ENCODE measurements at regions not wholly inside any gene's neighbourhood (a gene's known extent, or its start where the extent isn't known, plus 50 kb on each side); places are given as distances from the start of the nearest gene placed in this dataset.

- Histone ChIP-seq H3K36me3 (ENCODE audit: insufficient read depth, low read length) (no peaks in the 10 kb centered on the region), H3K27ac (no peak overlapping the region), H3K4me3 (no peak overlapping the region), H3K9ac (ENCODE audit: insufficient read length) (no peak overlapping the region), H3K9me3 (ENCODE audit: low read depth, low read length) (no peaks in the 10 kb centered on the region)
- TF ChIP-seq FOXP2 (optimal IDR thresholded peaks at IDR 0.05; ENCODE audit: control extremely low read depth, extremely low read length, insufficient read depth) = no peak
- TF ChIP-seq POLR2AphosphoS5 (IDR thresholded peaks at IDR 0.05; ENCODE audit: borderline replicate concordance, low read depth, low read length) = no peak
- TF ChIP-seq EZH2 (IDR thresholded peaks at IDR 0.05) = no peak
- no peak for DNase-seq (ENCODE audit: low read depth, low spot score)
Measured at GRCh38 chr14:22489244-22489545, 99.8 kb downstream of the DAD1 start.

- DNase-seq (ENCODE audit: low read depth, low spot score) = no peak
- Histone ChIP-seq H3K9ac (ENCODE audit: insufficient read length) (no peak overlapping the region), H3K36me3 (ENCODE audit: insufficient read depth, low read length) (no peaks in the 10 kb centered on the region), H3K9me3 (ENCODE audit: low read depth, low read length) (no peaks in the 10 kb centered on the region), H3K4me3 (no peak overlapping the region), H3K27ac (no peak overlapping the region)
- TF ChIP-seq FOXP2 (optimal IDR thresholded peaks at IDR 0.05; ENCODE audit: control extremely low read depth, extremely low read length, insufficient read depth) (no peak), EZH2 (IDR thresholded peaks at IDR 0.05) (no peak), POLR2AphosphoS5 (IDR thresholded peaks at IDR 0.05; ENCODE audit: borderline replicate concordance, low read depth, low read length) (no peak)
Measured at GRCh38 chr14:22488522-22489243, 100.3 kb downstream of the DAD1 start.

GRCh38 chr14:22487941-22488340 is 101.1 kb downstream of the DAD1 start:
- no peak for DNase-seq (ENCODE audit: low read depth, low spot score)
- Histone ChIP-seq H3K4me3 (no peak overlapping the region), H3K9me3 (ENCODE audit: low read depth, low read length) (no peaks in the 10 kb centered on the region), H3K9ac (ENCODE audit: insufficient read length) (no peak overlapping the region), H3K36me3 (ENCODE audit: insufficient read depth, low read length) (no peaks in the 10 kb centered on the region), H3K27ac (no peak overlapping the region)
- TF ChIP-seq FOXP2 (optimal IDR thresholded peaks at IDR 0.05; ENCODE audit: control extremely low read depth, extremely low read length, insufficient read depth) = no peak
- TF ChIP-seq POLR2AphosphoS5 (IDR thresholded peaks at IDR 0.05; ENCODE audit: borderline replicate concordance, low read depth, low read length) = no peak
- no peak for TF ChIP-seq EZH2 (IDR thresholded peaks at IDR 0.05)

GRCh38 chr14:22487401-22487800 is 101.6 kb downstream of the DAD1 start:
- DNase-seq (ENCODE audit: low read depth, low spot score) = no peak
- Histone ChIP-seq H3K9me3 (ENCODE audit: low read depth, low read length) (no peaks in the 10 kb centered on the region), H3K27ac (peak overlapping the region; percentile 27; the same call in 1 of the 2 replicates)

GRCh38 chr14:22486675-22487074 is 102.3 kb downstream of the DAD1 start:
- H3K27ac ChIP-seq = peak overlapping the region; percentile 27
- no peaks in the 10 kb centered on the region for H3K9me3 ChIP-seq (ENCODE audit: low read depth, low read length)
- no peak for DNase-seq (ENCODE audit: low read depth, low spot score)
- H3K9ac ChIP-seq (ENCODE audit: insufficient read length) = no peak overlapping the region
- TF ChIP-seq EZH2 (IDR thresholded peaks at IDR 0.05) (no peak), POLR2AphosphoS5 (IDR thresholded peaks at IDR 0.05; ENCODE audit: borderline replicate concordance, low read depth, low read length) (no peak), FOXP2 (optimal IDR thresholded peaks at IDR 0.05; ENCODE audit: control extremely low read depth, extremely low read length, insufficient read depth) (no peak)
- no peaks in the 10 kb centered on the region for H3K36me3 ChIP-seq (ENCODE audit: insufficient read depth, low read length)
- peak overlapping the region; percentile 24 for H3K4me3 ChIP-seq

More at GRCh38 chr14:22487401-22487800, 101.6 kb downstream of the DAD1 start:
- no peak overlapping the region for H3K9ac ChIP-seq (ENCODE audit: insufficient read length)
- no peak overlapping the region for H3K4me3 ChIP-seq
- H3K36me3 ChIP-seq (ENCODE audit: insufficient read depth, low read length) = no peaks in the 10 kb centered on the region
- TF ChIP-seq EZH2 (IDR thresholded peaks at IDR 0.05) (no peak), FOXP2 (optimal IDR thresholded peaks at IDR 0.05; ENCODE audit: control extremely low read depth, extremely low read length, insufficient read depth) (no peak), POLR2AphosphoS5 (IDR thresholded peaks at IDR 0.05; ENCODE audit: borderline replicate concordance, low read depth, low read length) (no peak)

GRCh38 chr14:22485649-22486048 is 103.4 kb downstream of the DAD1 start:
- no peak overlapping the region for H3K4me3 ChIP-seq
- H3K9me3 ChIP-seq (ENCODE audit: low read depth, low read length) = no peaks in the 10 kb centered on the region
- H3K36me3 ChIP-seq (ENCODE audit: insufficient read depth, low read length) = no peaks in the 10 kb centered on the region
- no peak overlapping the region for H3K9ac ChIP-seq (ENCODE audit: insufficient read length)
- TF ChIP-seq POLR2AphosphoS5 (IDR thresholded peaks at IDR 0.05; ENCODE audit: borderline replicate concordance, low read depth, low read length) (no peak), FOXP2 (optimal IDR thresholded peaks at IDR 0.05; ENCODE audit: control extremely low read depth, extremely low read length, insufficient read depth) (no peak), EZH2 (IDR thresholded peaks at IDR 0.05) (no peak)
- DNase-seq (ENCODE audit: low read depth, low spot score) = no peak
- no peak overlapping the region for H3K27ac ChIP-seq

- H3K9me3 ChIP-seq (ENCODE audit: low read depth, low read length) = no peaks in the 10 kb centered on the region
- no peak overlapping the region for H3K9ac ChIP-seq (ENCODE audit: insufficient read length)
- DNase-seq (ENCODE audit: low read depth, low spot score) = no peak
- H3K36me3 ChIP-seq (ENCODE audit: insufficient read depth, low read length) = no peaks in the 10 kb centered on the region
- H3K27ac ChIP-seq = peak overlapping the region; percentile 72; the same call in 1 of the 2 replicates
- TF ChIP-seq EZH2 (IDR thresholded peaks at IDR 0.05) (no peak), FOXP2 (optimal IDR thresholded peaks at IDR 0.05; ENCODE audit: control extremely low read depth, extremely low read length, insufficient read depth) (no peak), POLR2AphosphoS5 (IDR thresholded peaks at IDR 0.05; ENCODE audit: borderline replicate concordance, low read depth, low read length) (no peak)
- no peak overlapping the region for H3K4me3 ChIP-seq
Measured at GRCh38 chr14:22485178-22485577, 103.8 kb downstream of the DAD1 start.

GRCh38 chr14:22484632-22485031 is 104.4 kb downstream of the DAD1 start:
- Histone ChIP-seq H3K9me3 (ENCODE audit: low read depth, low read length) (no peaks in the 10 kb centered on the region), H3K27ac (peak overlapping the region; percentile 72), H3K4me3 (peak overlapping the region; percentile 60), H3K36me3 (ENCODE audit: insufficient read depth, low read length) (no peaks in the 10 kb centered on the region), H3K9ac (ENCODE audit: insufficient read length) (no peak overlapping the region)
- no peak for TF ChIP-seq POLR2AphosphoS5 (IDR thresholded peaks at IDR 0.05; ENCODE audit: borderline replicate concordance, low read depth, low read length)
- no peak for TF ChIP-seq EZH2 (IDR thresholded peaks at IDR 0.05)
- TF ChIP-seq FOXP2 (optimal IDR thresholded peaks at IDR 0.05; ENCODE audit: control extremely low read depth, extremely low read length, insufficient read depth) = no peak
- DNase-seq (ENCODE audit: low read depth, low spot score) = no peak

Measured in SK-N-MC (cell line).